Tibial nerve (tissue), 4 donors: ENCODE measurements at regions not wholly inside any gene's neighbourhood (a gene's known extent, or its start where the extent isn't known, plus 50 kb on each side); places are given as distances from the start of the nearest gene placed in this dataset.

Experiments
- DNase-seq, 2 donors: peaks; one replicate each; pipeline ENCODE4 v3.0.0-alpha.2; 2019; ENCODE audit warnings: low spot score in 2 of 2
- H3K27ac ChIP-seq, 4 donors: fragments of 200-600 bp; sonication (generic) in 3 of 4; one replicate each; pipeline ENCODE4 v1.5.1; 2017 to 2019; ENCODE audit warnings: mild to moderate bottlenecking in 1 of 4
- H3K27me3 ChIP-seq, 2 donors: fragments of 200-600 bp; sonication (generic) in 1 of 2; one replicate each; pipeline versions ENCODE4 v1.5.1 to v1.6.0; 2017 to 2019
- H3K36me3 ChIP-seq, 3 donors: fragments of 200-600 bp; sonication (generic); one replicate each; pipeline ENCODE4 v1.5.1; 2018 to 2019
- H3K4me1 ChIP-seq, 4 donors: fragments of 200-600 bp; sonication (generic) in 3 of 4; one replicate each; pipeline ENCODE4 v1.5.1; 2017 to 2019
- H3K4me3 ChIP-seq, 4 donors: fragments of 200-600 bp; sonication (generic) in 3 of 4; one replicate each; pipeline ENCODE4 v1.5.1; 2017 to 2019; ENCODE audit warnings: mild to moderate bottlenecking in 1 of 4, moderate library complexity in 1 of 4
- H3K9me3 ChIP-seq, 4 donors: fragments of 200-600 bp; sonication (generic) in 3 of 4; one replicate each; pipeline ENCODE4 v1.5.1; 2017 to 2019
- CTCF ChIP-seq, 5 experiments: fragments of 200-600 bp in 3 of 5; fragments of 450-650 bp in 2 of 5; sonication (generic) in 3 of 5; IDR thresholded peaks; one replicate each; pipeline ENCODE4 v1.5.1; 2016 to 2019; ENCODE audit warnings: antibody characterized with exemption in 5 of 5, mild to moderate bottlenecking in 3 of 5, moderate library complexity in 2 of 5
- EP300 ChIP-seq, 2 donors: sonication (generic); formaldehyde crosslinking; IDR thresholded peaks; one replicate each; pipeline ENCODE4 v1.6.1; 2017; ENCODE audit warnings: antibody characterized with exemption in 2 of 2, mild to moderate bottlenecking in 1 of 2
- POLR2A ChIP-seq, 2 donors: fragments of 450-650 bp; IDR thresholded peaks; one replicate each; pipeline ENCODE4 v1.6.1; 2017; ENCODE audit warnings: antibody characterized with exemption in 2 of 2, mild to moderate bottlenecking in 2 of 2, moderate library complexity in 2 of 2
- whole genome bisulfite sequencing, 2 donors: methylation state at CpG; one replicate each; pipeline ENCODE4 v1.1.5; 2018; 5-methylcytosine and 5-hydroxymethylcytosine counted together

DNA sequence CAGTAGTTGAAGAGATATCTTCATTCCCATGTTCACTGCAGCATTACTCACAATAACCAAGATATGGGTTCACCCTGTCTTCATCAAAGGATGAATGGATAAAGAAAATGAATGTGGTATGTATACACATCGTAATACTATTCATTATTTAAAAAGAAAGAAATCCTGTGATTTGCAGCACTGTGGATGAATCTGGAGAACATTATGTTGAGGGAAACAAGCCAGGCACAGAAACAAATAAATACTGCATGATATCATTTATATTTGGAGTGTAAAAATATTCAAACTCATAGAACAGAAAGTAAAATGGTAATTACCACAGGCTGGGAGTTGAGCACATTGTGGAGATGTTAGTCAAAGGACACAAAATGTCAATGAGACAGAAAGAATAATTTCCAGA is 977.2 kb downstream of the AMY1C start:
- TF ChIP-seq EP300 (IDR thresholded peaks at IDR 0.05) = no peak
- TF ChIP-seq POLR2A (IDR thresholded peaks at IDR 0.05) = no peak
- TF ChIP-seq CTCF (IDR thresholded peaks at IDR 0.05) = no peak
- Histone ChIP-seq H3K36me3 (no peaks in the 10 kb centered on the region), H3K27me3 (no peaks in the 10 kb centered on the region), H3K27ac (no peak overlapping the region), H3K4me3 (no peak overlapping the region), H3K4me1 (no peaks in the 10 kb centered on the region), H3K9me3 (peaks cover 0 to 18% (median 0%) of the 10 kb centered on the region in 4 donors)
- DNase-seq = no peak
- 41 to 42% methylated on average over 1 of the region's 1 CpG for WGBS, 2 donors

GRCh38 chr1:104733866-104734265 is 984.2 kb downstream of the AMY1C start:
- Histone ChIP-seq H3K4me1 (no peaks in the 10 kb centered on the region), H3K9me3 (no peaks in the 10 kb centered on the region), H3K27ac (no peak overlapping the region), H3K4me3 (no peak overlapping the region), H3K27me3 (no peaks in the 10 kb centered on the region), H3K36me3 (no peaks in the 10 kb centered on the region)
- DNase-seq = no peak
- TF ChIP-seq EP300 (IDR thresholded peaks at IDR 0.05) (no peak), POLR2A (IDR thresholded peaks at IDR 0.05) (no peak), CTCF (IDR thresholded peaks at IDR 0.05) (no peak)
- 80 to 86% methylated on average over 1 of the region's 1 CpG for WGBS, 2 donors

DNA sequence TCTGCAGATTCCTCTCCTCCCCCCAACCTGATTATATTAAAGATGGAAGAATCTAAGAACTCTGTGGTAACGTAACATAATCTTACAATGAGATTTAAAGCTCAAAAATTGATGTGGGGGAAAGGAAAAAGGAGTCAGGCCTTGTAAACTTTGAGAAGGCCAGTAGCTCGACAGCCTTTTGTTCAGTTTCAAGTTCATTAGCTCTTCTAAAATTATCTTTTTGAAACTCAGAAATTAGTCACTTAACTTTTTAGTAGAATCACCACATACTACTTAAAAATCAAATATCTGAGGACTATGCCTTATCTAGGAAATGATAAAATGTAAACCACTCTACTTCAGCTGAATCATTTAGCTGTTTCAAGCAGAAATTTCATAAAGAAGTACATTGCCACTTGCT is 996.2 kb downstream of the AMY1C start:
- no peaks in the 10 kb centered on the region for H3K4me1 ChIP-seq

GRCh38 chr1:104746994-104747393 is 997.3 kb downstream of the AMY1C start:
- H3K4me3 ChIP-seq = no peak overlapping the region
- H3K36me3 ChIP-seq = no peaks in the 10 kb centered on the region
- WGBS, 2 donors = 51 to 56% methylated on average over 2 of the region's 2 CpGs
- no peak overlapping the region for H3K27ac ChIP-seq
- H3K27me3 ChIP-seq = no peaks in the 10 kb centered on the region
- DNase-seq = no peak
- H3K4me1 ChIP-seq = no peaks in the 10 kb centered on the region
- no peaks in the 10 kb centered on the region for H3K9me3 ChIP-seq
- TF ChIP-seq EP300 (IDR thresholded peaks at IDR 0.05) (no peak), CTCF (IDR thresholded peaks at IDR 0.05) (no peak), POLR2A (IDR thresholded peaks at IDR 0.05) (no peak)

More for the DNA sequence above, 996.2 kb downstream of the AMY1C start:
- H3K9me3 ChIP-seq = no peaks in the 10 kb centered on the region
- no peak for DNase-seq
- WGBS, 2 donors = 60 to 61% methylated on average over 2 of the region's 2 CpGs
- TF ChIP-seq CTCF (IDR thresholded peaks at IDR 0.05) = no peak
- TF ChIP-seq POLR2A (IDR thresholded peaks at IDR 0.05) = no peak
- TF ChIP-seq EP300 (IDR thresholded peaks at IDR 0.05) = no peak
- H3K4me3 ChIP-seq = no peak overlapping the region
- no peaks in the 10 kb centered on the region for H3K36me3 ChIP-seq
- no peaks in the 10 kb centered on the region for H3K27me3 ChIP-seq
- H3K27ac ChIP-seq = no peak overlapping the region

DNA sequence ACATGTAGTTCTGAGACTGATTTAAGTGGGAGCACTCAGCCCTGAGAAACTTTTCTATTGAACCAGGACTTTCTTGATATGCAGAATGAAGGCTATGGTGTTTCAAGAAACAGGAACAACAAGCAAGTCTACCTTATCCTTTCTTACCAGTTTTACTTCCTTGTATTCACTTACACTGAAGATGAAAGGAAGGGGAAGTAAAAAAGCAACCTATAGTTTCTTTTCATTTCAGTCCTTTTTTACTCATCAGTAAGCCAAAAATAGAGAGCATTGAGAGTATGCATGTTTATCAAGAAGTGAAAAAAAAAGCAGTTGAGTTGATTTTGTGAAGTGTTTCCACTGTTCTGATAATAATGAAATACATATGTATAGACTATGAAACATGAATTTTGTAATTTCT is 1010.3 kb downstream of the AMY1C start:
- H3K4me1 ChIP-seq = no peaks in the 10 kb centered on the region
- TF ChIP-seq CTCF (IDR thresholded peaks at IDR 0.05) = no peak
- TF ChIP-seq EP300 (IDR thresholded peaks at IDR 0.05) = no peak
- TF ChIP-seq POLR2A (IDR thresholded peaks at IDR 0.05) = no peak
- DNase-seq = no peak

More for the DNA sequence above, 1010.3 kb downstream of the AMY1C start:
- Histone ChIP-seq H3K27me3 (no peaks in the 10 kb centered on the region), H3K9me3 (no peaks in the 10 kb centered on the region), H3K27ac (no peak overlapping the region), H3K4me3 (no peak overlapping the region), H3K36me3 (no peaks in the 10 kb centered on the region)
